ENCODE measurements at regions not wholly inside any gene's neighbourhood (a gene's known extent, or its start where the extent isn't known, plus 50 kb on each side); places are given as distances from the start of the nearest gene placed in this dataset.

GRCh38 chr19:28196101-28196500 is 1016.9 kb downstream of the UQCRFS1 start:
- H3K9me3 ChIP-seq = peaks cover 0 to 6% of the 10 kb centered on the region in 2 donors
- H3K4me3 ChIP-seq = no peak overlapping the region
- H3K4me1 ChIP-seq = no peaks in the 10 kb centered on the region
- no peaks in the 10 kb centered on the region for H3K36me3 ChIP-seq
- intact Hi-C loops (cut with DNase I; ENCODE audit: low total_unique reads) = no loop called here
- H3K27me3 ChIP-seq = peaks cover 0 to 2% of the 10 kb centered on the region in 2 donors
- H3K27ac ChIP-seq = no peak overlapping the region
- no peak for DNase-seq (ENCODE audit: low spot score in 2 of 2)
- TF ChIP-seq CTCF (IDR thresholded peaks at IDR 0.05) (no peak), POLR2AphosphoS5 (IDR thresholded peaks at IDR 0.05) (no peak), POLR2A (IDR thresholded peaks at IDR 0.05) (no peak)

GRCh38 chr19:28185646-28186045 is 1027.3 kb downstream of the UQCRFS1 start:
- H3K27ac ChIP-seq = no peak overlapping the region
- no peaks in the 10 kb centered on the region for H3K27me3 ChIP-seq
- H3K9me3 ChIP-seq = peaks cover 0 to 7% of the 10 kb centered on the region in 2 donors
- no peak for DNase-seq (ENCODE audit: low spot score in 2 of 2)
- H3K4me3 ChIP-seq = no peak overlapping the region
- intact Hi-C loops (cut with DNase I; ENCODE audit: low total_unique reads) = loop anchor here (5.0 kb wide), 1 partner anchor 517 kb away; no protein-coding TSS in a partner anchor
- TF ChIP-seq POLR2A (IDR thresholded peaks at IDR 0.05) = no peak
- TF ChIP-seq POLR2AphosphoS5 (IDR thresholded peaks at IDR 0.05) = no peak
- TF ChIP-seq CTCF (IDR thresholded peaks at IDR 0.05) = no peak
- no peaks in the 10 kb centered on the region for H3K36me3 ChIP-seq
- no peaks in the 10 kb centered on the region for H3K4me1 ChIP-seq

- no peak overlapping the region for H3K27ac ChIP-seq
- peaks cover 0 to 7% of the 10 kb centered on the region in 2 donors for H3K9me3 ChIP-seq
- intact Hi-C loops (cut with DNase I; ENCODE audit: low total_unique reads) = loop anchor here (5.0 kb wide), 1 partner anchor 517 kb away; no protein-coding TSS in a partner anchor
- H3K4me1 ChIP-seq = no peaks in the 10 kb centered on the region
- TF ChIP-seq CTCF (IDR thresholded peaks at IDR 0.05) (no peak), POLR2AphosphoS5 (IDR thresholded peaks at IDR 0.05) (no peak), POLR2A (IDR thresholded peaks at IDR 0.05) (no peak)
- no peak for DNase-seq (ENCODE audit: low spot score in 2 of 2)
- H3K4me3 ChIP-seq = no peak overlapping the region
- H3K27me3 ChIP-seq = no peaks in the 10 kb centered on the region
- H3K36me3 ChIP-seq = no peaks in the 10 kb centered on the region
Measured at GRCh38 chr19:28184997-28185396, 1028.0 kb downstream of the UQCRFS1 start.

- Histone ChIP-seq H3K9me3 (peaks cover 16 to 46% of the 10 kb centered on the region in 2 donors), H3K4me1 (no peaks in the 10 kb centered on the region), H3K36me3 (no peaks in the 10 kb centered on the region), H3K4me3 (no peak overlapping the region), H3K27me3 (peaks cover 0 to 4% of the 10 kb centered on the region in 2 donors), H3K27ac (no peak overlapping the region)
- TF ChIP-seq POLR2A (IDR thresholded peaks at IDR 0.05) (no peak), POLR2AphosphoS5 (IDR thresholded peaks at IDR 0.05) (no peak), CTCF (IDR thresholded peaks at IDR 0.05) (no peak)
- DNase-seq (ENCODE audit: low spot score in 2 of 2) = no peak
- intact Hi-C loops (cut with DNase I; ENCODE audit: low total_unique reads) = no loop called here
Measured at GRCh38 chr19:28176193-28176592, 1036.8 kb downstream of the UQCRFS1 start.

GRCh38 chr19:28171983-28172382 is 1041.0 kb downstream of the UQCRFS1 start:
- Histone ChIP-seq H3K27ac (no peak overlapping the region), H3K4me3 (no peak overlapping the region), H3K36me3 (no peaks in the 10 kb centered on the region), H3K4me1 (no peaks in the 10 kb centered on the region), H3K27me3 (peaks cover 0 to 4% of the 10 kb centered on the region in 2 donors), H3K9me3 (peaks cover 13 to 34% of the 10 kb centered on the region in 2 donors)
- intact Hi-C loops (cut with DNase I; ENCODE audit: low total_unique reads) = no loop called here
- TF ChIP-seq POLR2AphosphoS5 (IDR thresholded peaks at IDR 0.05) (no peak), CTCF (IDR thresholded peaks at IDR 0.05) (no peak), POLR2A (IDR thresholded peaks at IDR 0.05) (no peak)
- DNase-seq (ENCODE audit: low spot score in 2 of 2) = no peak
